ENCODE measurements at regions not wholly inside any gene's neighbourhood (a gene's known extent, or its start where the extent isn't known, plus 50 kb on each side); places are given as distances from the start of the nearest gene placed in this dataset.

GRCh38 chr18:30302181-30302580 is 740.4 kb downstream of the DSC3 start:
- no peak for TF ChIP-seq CTCF (conservative IDR thresholded peaks at IDR 0.05 in 1 of 2, IDR thresholded peaks at IDR 0.05 in 1 of 2; ENCODE audit: low read depth in 1 of 2, low read length in 2 of 2)
- TF ChIP-seq EZH2 (IDR thresholded peaks at IDR 0.05; ENCODE audit: low read length, missing control alignments), result no peak

All from fibroblast of lung (primary cell).